K562 (cell line): ENCODE measurements at regions not wholly inside any gene's neighbourhood (a gene's known extent, or its start where the extent isn't known, plus 50 kb on each side); places are given as distances from the start of the nearest gene placed in this dataset.

Experiments
- ATAC-seq: fragments of 200-7000 bp; cut with Tn5 transposase; 3 replicates; pipeline ENCODE4 v1.9.1; 2020; ENCODE audit warnings: moderate library complexity
- BruUV-seq: library from RNA; stranded (reverse); fragments of 400-500 nt; replicated peaks from 2 replicates; lab custom pipeline; 2021; lab: Mats Ljungman, UMichigan
- CTCF ChIA-PET: fragments of 300-600 bp; formaldehyde crosslinking; extraction: SDS; loops from one replicate; lab custom pipeline; 2021; ENCODE audit warnings: low intra/inter-chr PET ratio; lab: Yijun Ruan, JAX
- POLR2A ChIA-PET: fragments of 300-600, 350-650 bp; sonication (Branson Sonifier 250); formaldehyde crosslinking; extraction: SDS; loops from one replicate; lab custom pipeline; 2021; ENCODE audit warnings: antibody characterized with exemption, inconsistent platforms; lab: Yijun Ruan, JAX
- DNase-seq, 4 experiments: peaks; one replicate each; pipeline versions ENCODE4 v3.0.0 to v3.0.0-alpha.2; 2011 to 2018; ENCODE audit warnings: low spot score in 3 of 4, mixed read lengths in 3 of 4; ENCODE audit errors: extremely low read depth in 1 of 4
- FAIRE-seq: peaks from 2 replicates; lab custom pipeline; 2011; peaks lifted over from hg19 to GRCh38; lab: Jason Lieb, UNC
- H2AFZ ChIP-seq: 2 replicates; pipeline ENCODE4 v1.6.0; 2011; ENCODE audit warnings: low read depth, low read length, control low read depth, inconsistent platforms
- H3K27ac ChIP-seq: fragments of 200-600 bp; 3 replicates; pipeline ENCODE4 v1.8.0; 2011; ENCODE audit warnings: low read depth, mild to moderate bottlenecking, control low read depth, inconsistent platforms, low read length, moderate library complexity, mixed read lengths; ENCODE audit errors: extremely low read depth
- H3K27me3 ChIP-seq, 2 experiments: fragments of 300-600 bp in 1 of 2; 2 replicates in 1 of 2; 3 replicates in 1 of 2; pipeline versions ENCODE4 v1.6.0 to v1.8.0; 2011; ENCODE audit warnings: inconsistent platforms in 2 of 2, low read length in 2 of 2, mild to moderate bottlenecking in 1 of 2, mixed read lengths in 1 of 2, moderate library complexity in 1 of 2; ENCODE audit not compliant: control insufficient read depth in 2 of 2, insufficient read depth in 2 of 2
- H3K36me3 ChIP-seq: fragments of 300-600 bp; 3 replicates; pipeline ENCODE4 v1.8.0; 2011; ENCODE audit warnings: mild to moderate bottlenecking, low read length, inconsistent platforms; ENCODE audit not compliant: control insufficient read depth, insufficient read depth
- H3K4me1 ChIP-seq, 2 experiments: fragments of 200-600 bp in 1 of 2; replicated peaks in 1 of 2; 2 replicates in 1 of 2; 3 replicates in 1 of 2; pipeline versions ENCODE4 v1.5.1 to v1.8.0; 2011; ENCODE audit warnings: inconsistent platforms in 2 of 2, low read length in 2 of 2, mild to moderate bottlenecking in 1 of 2, mixed read lengths in 1 of 2, moderate library complexity in 1 of 2; ENCODE audit not compliant: control insufficient read depth in 2 of 2, insufficient read depth in 2 of 2
- H3K4me2 ChIP-seq: 2 replicates; pipeline ENCODE4 v1.6.1; 2011; ENCODE audit warnings: low read length, control low read depth, inconsistent platforms, mixed read lengths; ENCODE audit not compliant: insufficient read depth
- H3K4me3 ChIP-seq: fragments of 200-600 bp; sonication (generic), shearing (Covaris generic); 2 replicates; pipeline ENCODE4 v1.5.1; 2016; ENCODE audit warnings: control low read depth, inconsistent platforms
- H3K79me2 ChIP-seq: fragments of 200-600 bp; 3 replicates; pipeline ENCODE4 v1.8.0; 2011; ENCODE audit warnings: low read length, inconsistent platforms; ENCODE audit not compliant: control insufficient read depth, insufficient read depth
- H3K9ac ChIP-seq, 2 experiments: 2 replicates each; pipeline versions ENCODE4 v1.6.0 to v1.6.1; 2011; ENCODE audit warnings: low read depth in 2 of 2, low read length in 2 of 2, control low read depth in 1 of 2, inconsistent platforms in 1 of 2, mild to moderate bottlenecking in 1 of 2, mixed read lengths in 1 of 2; ENCODE audit not compliant: insufficient read depth in 1 of 2
- H3K9me1 ChIP-seq: one replicate; pipeline ENCODE4 v1.6.0; 2011; ENCODE audit warnings: inconsistent platforms, mild to moderate bottlenecking, low read length, moderate library complexity; ENCODE audit not compliant: control insufficient read depth, insufficient read depth
- H3K9me3 ChIP-seq: replicated peaks from 2 replicates; pipeline ENCODE4 v1.5.1; 2011; ENCODE audit warnings: low read depth, low read length, inconsistent platforms; ENCODE audit not compliant: control insufficient read depth, insufficient read depth
- H4K20me1 ChIP-seq: replicated peaks from 2 replicates; pipeline ENCODE4 v1.6.1; 2011; ENCODE audit warnings: low read length, inconsistent platforms, mixed read lengths; ENCODE audit not compliant: control insufficient read depth, insufficient read depth
- FOXP1 ChIP-seq: sonication (generic); formaldehyde crosslinking; IDR thresholded peaks from 2 replicates; pipeline ENCODE4 v1.8.0; 2022; ENCODE audit warnings: mild to moderate bottlenecking, missing genetic modification reagents
- GABPA ChIP-seq: fragments of 200-800 bp; sonication (Bioruptor generic); conservative IDR thresholded peaks from 2 replicates; pipeline ENCODE4 v1.6.1; 2016; ENCODE audit warnings: low read depth, missing genetic modification characterization, missing compliant biosample characterization
- HDAC6 ChIP-seq: IDR thresholded peaks from 2 replicates; pipeline ENCODE4 v1.6.1; 2012; ENCODE audit warnings: low read depth, mild to moderate bottlenecking, control low read depth, inconsistent platforms, low read length, moderate library complexity
- HEY1 ChIP-seq: fragments of 250-450 bp; sonication (Bioruptor Pico); IDR thresholded peaks from 2 replicates; pipeline ENCODE4 v1.5.0; 2020; ENCODE audit warnings: mild to moderate bottlenecking, moderate library complexity, borderline replicate concordance
- NCOA2 ChIP-seq, 2 experiments: fragments of 450-650 bp; IDR thresholded peaks; 2 replicates each; pipeline ENCODE4 v1.6.1; 2018; ENCODE audit warnings: mild to moderate bottlenecking in 2 of 2, moderate library complexity in 1 of 2; ENCODE audit not compliant: partially characterized antibody in 2 of 2
- NEUROD1 ChIP-seq: fragments of 150-350 bp; IDR thresholded peaks from 2 replicates; pipeline ENCODE4 v1.6.1; 2014; ENCODE audit warnings: borderline replicate concordance, low read length, low read depth; ENCODE audit not compliant: partially characterized antibody
- SRSF1 ChIP-seq: fragments of 200-400 bp; formaldehyde crosslinking; IDR thresholded peaks from 2 replicates; pipeline ENCODE4 v1.6.1; 2017; ENCODE audit warnings: mild to moderate bottlenecking, low read depth, low read length, moderate library complexity
- TCF3 ChIP-seq: sonication (generic); formaldehyde crosslinking; IDR thresholded peaks from 2 replicates; pipeline ENCODE4 v1.4.0; 2020; ENCODE audit warnings: mild to moderate bottlenecking, missing genetic modification reagents
- TFAP4 ChIP-seq: sonication (generic); formaldehyde crosslinking; IDR thresholded peaks from 2 replicates; pipeline ENCODE4 v1.8.0; 2022; ENCODE audit warnings: missing genetic modification reagents, mild to moderate bottlenecking, moderate library complexity, borderline replicate concordance
- THRA ChIP-seq: fragments of 450-650 bp; IDR thresholded peaks from 2 replicates; pipeline ENCODE4 v1.6.1; 2017; ENCODE audit warnings: mild to moderate bottlenecking, moderate library complexity
- ZBTB1 ChIP-seq: sonication (generic); formaldehyde crosslinking; IDR thresholded peaks from 2 replicates; pipeline ENCODE4 v1.8.1; 2023; ENCODE audit warnings: missing genetic modification reagents, low read depth, mild to moderate bottlenecking, borderline replicate concordance
- ZBTB43 ChIP-seq: sonication (generic); formaldehyde crosslinking; IDR thresholded peaks from 2 replicates; pipeline ENCODE4 v1.8.0; 2023; ENCODE audit warnings: mild to moderate bottlenecking, missing genetic modification reagents
- ZNF431 ChIP-seq: sonication (generic); formaldehyde crosslinking; IDR thresholded peaks from 2 replicates; pipeline ENCODE4 v1.8.0; 2022; ENCODE audit warnings: mild to moderate bottlenecking, missing genetic modification reagents
- ZNF436 ChIP-seq: fragments of 250-450, 450-650 bp; sonication (Bioruptor Pico); formaldehyde crosslinking; IDR thresholded peaks from 2 replicates; pipeline ENCODE4 v1.7.0; 2020; ENCODE audit warnings: mild to moderate bottlenecking
- ZNF695 ChIP-seq: fragments of 450-650 bp; formaldehyde crosslinking; IDR thresholded peaks from 2 replicates; pipeline ENCODE4 v1.4.0; 2020; ENCODE audit warnings: mild to moderate bottlenecking, moderate library complexity
- WGBS: fragments of 100-300 bp; shearing (Covaris generic); methylation state at CpG from one replicate; pipeline ENCODE4 v1.1.6; 2016; ENCODE audit warnings: low coverage, mixed read lengths; ENCODE audit not compliant: insufficient coverage; ENCODE audit errors: missing lambda C conversion rate; 5-methylcytosine and 5-hydroxymethylcytosine counted together
- in situ Hi-C: fragments of 300-500 bp; cut with MboI; formaldehyde crosslinking; loops from 4 replicates; pipeline ENCODE4 v1.15.0; 2018; ENCODE audit warnings: inconsistent platforms, mixed read lengths
- intact Hi-C: fragments of 100-400 bp; cut with micrococcal nuclease; formaldehyde crosslinking; loops from 2 replicates; pipeline ENCODE4 v1.14.2; 2022

GRCh38 chr1:30340934-30341333 lies 382.5 kb downstream of the MATN1 start:
- no peak for FAIRE-seq
- CTCF ChIA-PET, result no interaction called here
- intact Hi-C loops, result no loop called here
- WGBS, result 1% methylated on average over 3 of the region's 3 CpGs
- Histone ChIP-seq H3K27me3 (peaks cover 0 to 7% of the 10 kb centered on the region in 2 experiments; a peak in 2 of 5 replicates), H3K36me3 (no peaks in the 10 kb centered on the region), H2AFZ (no peak overlapping the region), H3K4me1 (peaks cover 0 to 7% of the 10 kb centered on the region in 2 experiments; a peak in 1 of 5 replicates), H3K9me3 (no peaks in the 10 kb centered on the region), H3K27ac (no peak overlapping the region), H4K20me1 (no peaks in the 10 kb centered on the region), H3K4me2 (no peak overlapping the region), H3K79me2 (no peaks in the 10 kb centered on the region), H3K9me1 (no peaks in the 10 kb centered on the region), H3K4me3 (no peak overlapping the region), H3K9ac (no peak overlapping the region)
- no peak for ATAC-seq
- POLR2A ChIA-PET, result interaction anchor here (0.6 kb wide), 1 partner anchor 53 kb away, joined by 3 read pairs; no protein-coding TSS in a partner anchor
- BruUV-seq, result no TSS peak
- TF ChIP-seq NCOA2 (IDR thresholded peaks at IDR 0.05; ENCODE audit: partially characterized antibody in 2 of 2) (no peak), ZNF436 (CRISPR knock-in tag) (no peak), ZNF431 (no peak), HEY1 (CRISPR knock-in tag) (no peak), SRSF1 (no peak), TFAP4 (CRISPR knock-in tag) (no peak), FOXP1 (CRISPR knock-in tag) (no peak), ZBTB43 (no peak), HDAC6 (no peak), TCF3 (no peak), ZNF695 (CRISPR knock-in tag) (no peak), ZBTB1 (CRISPR knock-in tag) (no peak), GABPA (no peak), THRA (no peak), NEUROD1 (no peak)
- in situ Hi-C loops, result no loop called here
- no peak for DNase-seq
